Stimulated activated CD4-positive, alpha-beta T cell treated with anti-CD3 and anti-CD28 coated beads, Interleukin-1b, Interleukin-23, amount 100 ng/mL, for 1 hour (primary cell): ENCODE measurements at regions not wholly inside any gene's neighbourhood (a gene's known extent, or its start where the extent isn't known, plus 50 kb on each side); places are given as distances from the start of the nearest gene placed in this dataset.

Source experiments
- DNase-seq, 2 donors: peaks; one replicate each; pipeline ENCODE4 v3.0.0-alpha.2; 2020; ENCODE audit warnings: low read depth in 2 of 2

DNA sequence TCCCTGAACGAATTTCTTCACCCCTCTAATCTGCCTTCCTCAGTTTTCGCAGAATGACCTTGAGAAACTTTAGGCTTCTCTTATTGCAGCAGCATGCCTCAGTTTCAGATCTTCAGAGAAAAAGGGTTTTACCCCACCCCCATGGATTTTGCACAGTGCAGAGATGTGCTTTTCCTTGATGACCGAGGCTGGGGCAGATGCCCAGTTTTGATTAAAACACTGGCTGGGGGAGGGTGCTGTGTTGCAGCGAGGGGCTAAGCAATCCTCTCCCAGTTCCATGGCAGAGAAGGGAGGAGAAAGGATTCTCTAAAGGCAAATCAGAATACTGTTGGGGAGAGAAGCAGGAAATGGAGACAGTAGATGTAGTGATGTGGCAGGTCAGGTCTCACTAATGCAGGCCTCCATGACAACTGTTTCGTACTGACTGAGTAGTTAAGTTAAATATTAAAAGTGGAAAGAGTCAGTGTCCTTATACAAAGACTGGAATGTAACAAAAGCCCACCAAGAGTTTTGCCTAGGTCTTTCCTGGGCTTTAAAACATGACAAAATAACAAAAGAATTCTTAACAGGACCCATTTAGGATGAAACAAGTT, 50.8 kb upstream of the PDZD8 start:
- DNase-seq: no peak

DNA sequence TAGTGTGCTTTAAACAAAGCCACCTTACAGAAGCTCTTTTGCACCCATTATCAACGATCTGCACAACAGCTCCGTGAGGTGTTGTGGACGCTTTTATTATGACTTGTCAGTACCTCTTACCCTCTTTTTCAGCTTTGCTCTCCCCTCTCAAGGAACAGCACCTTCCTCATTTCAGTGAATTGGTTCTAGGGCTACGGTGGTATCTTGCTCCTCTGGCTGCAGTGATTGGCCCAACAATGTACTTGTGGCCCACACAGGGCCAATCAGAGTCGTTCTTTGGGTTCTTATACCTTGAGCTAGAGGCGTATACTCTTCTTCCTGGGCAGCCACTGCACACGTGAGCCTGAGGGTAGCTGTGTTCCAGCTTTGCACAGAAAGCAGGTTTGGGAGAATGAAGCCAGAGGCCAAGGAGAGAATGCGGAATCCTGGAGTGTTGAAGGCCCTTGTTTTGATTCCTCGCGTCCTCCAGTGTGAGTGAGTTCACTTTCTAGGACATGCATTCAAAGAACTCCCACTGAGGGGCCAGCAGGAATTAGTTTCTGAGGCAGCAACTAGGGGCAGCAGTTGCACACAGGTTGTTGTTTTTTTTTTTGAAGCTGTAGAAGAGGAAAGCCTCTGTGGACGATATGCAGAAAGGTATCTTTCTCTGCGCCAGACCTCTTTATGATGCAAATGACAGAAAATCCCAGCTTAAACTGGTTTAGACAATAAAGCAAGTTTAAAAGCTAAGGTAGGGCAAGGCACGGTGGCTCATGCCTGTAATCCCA, 49.8 kb upstream of the PDZD8 start:
- no peak for DNase-seq
